Nephron (organoid): ENCODE measurements at regions not wholly inside any gene's neighbourhood (a gene's known extent, or its start where the extent isn't known, plus 50 kb on each side); places are given as distances from the start of the nearest gene placed in this dataset.

Source experiments
- H3K27ac Mint-ChIP-seq, 3 experiments: 2 replicates each; pipeline ENCODE4 v1.8.0; 2020; ENCODE audit warnings: mixed read lengths in 3 of 3, mild to moderate bottlenecking in 2 of 3, moderate library complexity in 1 of 3
- H3K27me3 Mint-ChIP-seq: 2 replicates; pipeline ENCODE4 v1.8.0; 2021; ENCODE audit warnings: low read depth, mild to moderate bottlenecking, moderate library complexity, mixed read lengths
- H3K36me3 Mint-ChIP-seq: 2 replicates; pipeline ENCODE4 v1.8.0; 2020; ENCODE audit warnings: low read depth, mixed read lengths
- H3K4me1 Mint-ChIP-seq: 2 replicates; pipeline ENCODE4 v1.8.0; 2020; ENCODE audit warnings: mixed read lengths
- H3K4me3 Mint-ChIP-seq, 3 experiments: 2 replicates each; pipeline ENCODE4 v1.8.0; 2020; ENCODE audit warnings: mild to moderate bottlenecking in 3 of 3, mixed read lengths in 3 of 3, moderate library complexity in 2 of 3
- H3K9me3 Mint-ChIP-seq: 2 replicates; pipeline ENCODE4 v1.8.0; 2020; ENCODE audit warnings: mixed read lengths
- CTCF ChIP-seq, 3 experiments: fragments of 200-600 bp; sonication (generic); IDR thresholded peaks; one replicate each; pipeline ENCODE4 v1.5.0; 2021; ENCODE audit warnings: antibody characterized with exemption in 3 of 3; ENCODE audit not compliant: unreplicated experiment in 3 of 3

- no peak for TF ChIP-seq CTCF (IDR thresholded peaks at IDR 0.05; ENCODE audit: unreplicated experiment in 3 of 3)
- Mint-ChIP-seq H3K36me3 (no peaks in the 10 kb centered on the region), H3K9me3 (peaks cover 8% of the 10 kb centered on the region), H3K4me3 (no peak overlapping the region), H3K27ac (no peak overlapping the region), H3K4me1 (peaks cover 34% of the 10 kb centered on the region), H3K27me3 (peaks cover 6% of the 10 kb centered on the region)
These were observed 647.8 kb downstream of the INHBA start for GRCh38 chr7:41054960-41055661.

GRCh38 chr7:41053820-41054219, 649.1 kb downstream of the INHBA start:
- H3K27me3 Mint-ChIP-seq: peaks cover 6% of the 10 kb centered on the region
- no peak for TF ChIP-seq CTCF (IDR thresholded peaks at IDR 0.05; ENCODE audit: unreplicated experiment in 3 of 3)
- H3K36me3 Mint-ChIP-seq: no peaks in the 10 kb centered on the region
- no peak overlapping the region for H3K27ac Mint-ChIP-seq
- no peak overlapping the region for H3K4me3 Mint-ChIP-seq
- peaks cover 35% of the 10 kb centered on the region for H3K4me1 Mint-ChIP-seq
- peaks cover 8% of the 10 kb centered on the region for H3K9me3 Mint-ChIP-seq

GRCh38 chr7:41052736-41053135, 650.2 kb downstream of the INHBA start:
- peaks cover 8% of the 10 kb centered on the region for H3K9me3 Mint-ChIP-seq
- no peaks in the 10 kb centered on the region for H3K36me3 Mint-ChIP-seq
- peaks cover 6% of the 10 kb centered on the region for H3K27me3 Mint-ChIP-seq
- H3K4me3 Mint-ChIP-seq: no peak overlapping the region
- peaks cover 46% of the 10 kb centered on the region for H3K4me1 Mint-ChIP-seq
- TF ChIP-seq CTCF (IDR thresholded peaks at IDR 0.05; ENCODE audit: unreplicated experiment in 3 of 3): no peak
- no peak overlapping the region for H3K27ac Mint-ChIP-seq

GRCh38 chr7:41052201-41052600, 650.7 kb downstream of the INHBA start:
- peaks cover 6% of the 10 kb centered on the region for H3K9me3 Mint-ChIP-seq
- peaks cover 51% of the 10 kb centered on the region for H3K4me1 Mint-ChIP-seq
- peak overlapping the region in 2 of 3 experiments; percentile 22 to 37 for H3K27ac Mint-ChIP-seq
- no peaks in the 10 kb centered on the region for H3K36me3 Mint-ChIP-seq
- H3K4me3 Mint-ChIP-seq: no peak overlapping the region
- H3K27me3 Mint-ChIP-seq: peaks cover 6% of the 10 kb centered on the region
- TF ChIP-seq CTCF (IDR thresholded peaks at IDR 0.05; ENCODE audit: unreplicated experiment in 3 of 3): no peak

GRCh38 chr7:41051535-41051934, 651.4 kb downstream of the INHBA start:
- Mint-ChIP-seq H3K27me3 (peaks cover 6% of the 10 kb centered on the region), H3K27ac (peak overlapping the region in 2 of 3 experiments; percentile 22 to 37), H3K9me3 (peaks cover 5% of the 10 kb centered on the region), H3K4me3 (no peak overlapping the region), H3K4me1 (peaks cover 58% of the 10 kb centered on the region), H3K36me3 (no peaks in the 10 kb centered on the region)
- no peak for TF ChIP-seq CTCF (IDR thresholded peaks at IDR 0.05; ENCODE audit: unreplicated experiment in 3 of 3)

- no peak overlapping the region for H3K4me3 Mint-ChIP-seq
- peaks cover 6% of the 10 kb centered on the region for H3K27me3 Mint-ChIP-seq
- H3K9me3 Mint-ChIP-seq: peaks cover under 1% of the 10 kb centered on the region
- peaks cover 62% of the 10 kb centered on the region for H3K4me1 Mint-ChIP-seq
- no peak for TF ChIP-seq CTCF (IDR thresholded peaks at IDR 0.05; ENCODE audit: unreplicated experiment in 3 of 3)
- no peak overlapping the region for H3K27ac Mint-ChIP-seq
- H3K36me3 Mint-ChIP-seq: no peaks in the 10 kb centered on the region
These were observed 651.8 kb downstream of the INHBA start for GRCh38 chr7:41051062-41051461.
